Neural progenitor cell (in vitro differentiated cells): ENCODE measurements at regions not wholly inside any gene's neighbourhood (a gene's known extent, or its start where the extent isn't known, plus 50 kb on each side); places are given as distances from the start of the nearest gene placed in this dataset.
"Not testable (repeated sequence)": the region's sequence is repeated elsewhere in the genome, so short reads cannot be mapped to it uniquely, and the experiment has no call there.

Experiments
- DNase-seq: peaks from one replicate; pipeline ENCODE4 v3.0.0-alpha.2; 2016; ENCODE audit warnings: low spot score
- H2AFZ ChIP-seq: fragments of 200-600 bp; sonication (generic); replicated peaks from 2 replicates; pipeline ENCODE4 v1.6.1; 2016; ENCODE audit warnings: antibody characterized with exemption
- H3F3A ChIP-seq: fragments of 200-600 bp; sonication (generic); 2 replicates; pipeline ENCODE4 v1.6.1; 2016; ENCODE audit warnings: antibody characterized with exemption, low read depth
- H3K27ac ChIP-seq: fragments of 200-600 bp; sonication (generic); 2 replicates; pipeline ENCODE4 v1.5.1; 2016; ENCODE audit warnings: mild to moderate bottlenecking
- H3K27me3 ChIP-seq: fragments of 200-600 bp; sonication (generic); 2 replicates; pipeline ENCODE4 v1.6.1; 2016; ENCODE audit warnings: mild to moderate bottlenecking, moderate library complexity
- H3K36me3 ChIP-seq: fragments of 200-600 bp; sonication (generic); 2 replicates; pipeline ENCODE4 v1.5.1; 2016
- H3K4me1 ChIP-seq: fragments of 200-600 bp; sonication (generic); 2 replicates; pipeline ENCODE4 v1.6.1; 2016; ENCODE audit warnings: mixed run types
- H3K4me2 ChIP-seq: fragments of 200-600 bp; sonication (generic); 2 replicates; pipeline ENCODE4 v1.6.1; 2016
- H3K4me3 ChIP-seq: fragments of 200-600 bp; sonication (generic); 2 replicates; pipeline ENCODE4 v1.5.1; 2016
- H3K79me2 ChIP-seq: fragments of 200-600 bp; sonication (generic); 2 replicates; pipeline ENCODE4 v1.6.1; 2016; ENCODE audit warnings: low read depth
- H3K9ac ChIP-seq: fragments of 200-600 bp; sonication (generic); 2 replicates; pipeline ENCODE4 v1.6.1; 2016
- H3K9me3 ChIP-seq: fragments of 200-600 bp; sonication (generic); 2 replicates; pipeline ENCODE4 v1.5.1; 2016; ENCODE audit warnings: low read depth
- H4K20me1 ChIP-seq: fragments of 200-600 bp; sonication (generic); 2 replicates; pipeline ENCODE4 v1.6.1; 2016; ENCODE audit warnings: low read depth
- H3K27ac Mint-ChIP-seq: 3 replicates; pipeline ENCODE4 v1.8.0; 2021; ENCODE audit warnings: mixed read lengths
- H3K27me3 Mint-ChIP-seq: 2 replicates; pipeline ENCODE4 v1.8.0; 2022; ENCODE audit warnings: low read depth, mild to moderate bottlenecking, inconsistent platforms, moderate library complexity, mixed read lengths; ENCODE audit not compliant: insufficient read depth
- H3K36me3 Mint-ChIP-seq: 3 replicates; pipeline ENCODE4 v1.8.0; 2021; ENCODE audit warnings: mixed read lengths
- H3K4me1 Mint-ChIP-seq: 3 replicates; pipeline ENCODE4 v1.8.0; 2021; ENCODE audit warnings: mixed read lengths
- H3K4me3 Mint-ChIP-seq: 3 replicates; pipeline ENCODE4 v1.8.0; 2021; ENCODE audit warnings: mild to moderate bottlenecking, moderate library complexity, mixed read lengths
- H3K9me3 Mint-ChIP-seq: 3 replicates; pipeline ENCODE4 v1.8.0; 2020; ENCODE audit warnings: mixed read lengths
- CTCF ChIP-seq: fragments of 200-600 bp; sonication (generic); IDR thresholded peaks from 2 replicates; pipeline ENCODE4 v1.5.1; 2017; ENCODE audit warnings: antibody characterized with exemption, mild to moderate bottlenecking
- EZH2 ChIP-seq: fragments of 200-600 bp; sonication (generic); IDR thresholded peaks from 2 replicates; pipeline ENCODE4 v1.6.1; 2017; ENCODE audit warnings: antibody characterized with exemption, mild to moderate bottlenecking, moderate library complexity
- EZH2phosphoT487 ChIP-seq: fragments of 200-600 bp; sonication (generic); IDR thresholded peaks from 2 replicates; pipeline ENCODE4 v1.6.1; 2017; ENCODE audit warnings: antibody characterized with exemption

- Mint-ChIP-seq H3K36me3 (no peaks in the 10 kb centered on the region), H3K4me3 (no peak overlapping the region), H3K27me3 (peaks cover 4% of the 10 kb centered on the region), H3K4me1 (peaks cover 22% of the 10 kb centered on the region), H3K9me3 (peaks cover 7% of the 10 kb centered on the region), H3K27ac (peak overlapping the region; percentile 91)
- H3K9ac ChIP-seq = no peak overlapping the region
- H3K9me3 ChIP-seq = no peaks in the 10 kb centered on the region
- no peak overlapping the region for H3K27ac ChIP-seq
- no peaks in the 10 kb centered on the region for H3K27me3 ChIP-seq
- no peaks in the 10 kb centered on the region for H3F3A ChIP-seq
- H4K20me1 ChIP-seq = no peaks in the 10 kb centered on the region
- no peaks in the 10 kb centered on the region for H3K36me3 ChIP-seq
- peaks cover 10% of the 10 kb centered on the region for H3K4me1 ChIP-seq
- H2AFZ ChIP-seq = no peak overlapping the region
- no peak overlapping the region for H3K4me2 ChIP-seq
- DNase-seq = no peak
- TF ChIP-seq EZH2phosphoT487 (no peak), CTCF (no peak), EZH2 (no peak)
- H3K4me3 ChIP-seq = no peak overlapping the region
- no peaks in the 10 kb centered on the region for H3K79me2 ChIP-seq
Observed at GRCh38 chr17:77560841-77561240, 397.7 kb upstream of the TNRC6C start.

GRCh38 chr17:77562361-77562760 lies 396.1 kb upstream of the TNRC6C start:
- H2AFZ ChIP-seq, H3K36me3 Mint-ChIP-seq, H3K4me3 ChIP-seq, H3K27me3 ChIP-seq, H3K4me1 ChIP-seq, H3K9ac ChIP-seq, H3K4me2 ChIP-seq, H3K27ac Mint-ChIP-seq, H3F3A ChIP-seq, H3K79me2 ChIP-seq, H3K9me3 Mint-ChIP-seq, H3K9me3 ChIP-seq, DNase-seq, H3K27ac ChIP-seq, H3K36me3 ChIP-seq, H4K20me1 ChIP-seq, H3K27me3 Mint-ChIP-seq, H3K4me1 Mint-ChIP-seq, H3K4me3 Mint-ChIP-seq: not testable (repeated sequence)

- no peak for DNase-seq
Observed at GRCh38 chr17:77563439-77564102, 394.9 kb upstream of the TNRC6C start.

More at GRCh38 chr17:77563439-77564102, 394.9 kb upstream of the TNRC6C start:
- Mint-ChIP-seq H3K27me3 (peaks cover 7% of the 10 kb centered on the region), H3K4me3 (no peak overlapping the region), H3K27ac (no peak overlapping the region), H3K36me3 (no peaks in the 10 kb centered on the region), H3K4me1 (peaks cover 7% of the 10 kb centered on the region), H3K9me3 (peaks cover 9% of the 10 kb centered on the region)
- H3K4me2 ChIP-seq = no peak overlapping the region
- peaks cover 5% of the 10 kb centered on the region for H3K4me1 ChIP-seq
- no peaks in the 10 kb centered on the region for H4K20me1 ChIP-seq
- no peak overlapping the region for H2AFZ ChIP-seq
- H3K9me3 ChIP-seq = no peaks in the 10 kb centered on the region
- H3K4me3 ChIP-seq = no peak overlapping the region
- H3K79me2 ChIP-seq = no peaks in the 10 kb centered on the region
- no peaks in the 10 kb centered on the region for H3F3A ChIP-seq
- TF ChIP-seq EZH2 = no peak
- no peak for TF ChIP-seq EZH2phosphoT487
- TF ChIP-seq CTCF = no peak
- H3K9ac ChIP-seq = no peak overlapping the region
- H3K36me3 ChIP-seq = no peaks in the 10 kb centered on the region
- H3K27ac ChIP-seq = no peak overlapping the region
- H3K27me3 ChIP-seq = no peaks in the 10 kb centered on the region
